ENCODE measurements at regions not wholly inside any gene's neighbourhood (a gene's known extent, or its start where the extent isn't known, plus 50 kb on each side); places are given as distances from the start of the nearest gene placed in this dataset.

GRCh38 chr1:29441916-29442668 is 205.8 kb downstream of the PTPRU start:
- Histone ChIP-seq H3K9me3 (replicated peaks; ENCODE audit: control insufficient read depth, low read depth, low read length) (no peaks in the 10 kb centered on the region), H3K4me1 (ENCODE audit: control insufficient read depth, insufficient read depth, low read length) (no peaks in the 10 kb centered on the region), H3K4me3 (ENCODE audit: low read length) (no peak overlapping the region), H3K27me3 (ENCODE audit: control insufficient read depth, insufficient read depth, low read length) (peaks cover 25% of the 10 kb centered on the region), H3K27ac (ENCODE audit: low read length) (no peak overlapping the region), H3K36me3 (ENCODE audit: control insufficient read depth, insufficient read depth, low read length) (no peaks in the 10 kb centered on the region)
- no peak for DNase-seq
- 61% methylated on average over 5 of the region's 10 CpGs for WGBS (ENCODE audit: insufficient coverage)

- Histone ChIP-seq H3K27me3 (ENCODE audit: control insufficient read depth, insufficient read depth, low read length) (peaks cover 27% of the 10 kb centered on the region), H3K36me3 (ENCODE audit: control insufficient read depth, insufficient read depth, low read length) (no peaks in the 10 kb centered on the region), H3K4me1 (ENCODE audit: control insufficient read depth, insufficient read depth, low read length) (no peaks in the 10 kb centered on the region), H3K27ac (ENCODE audit: low read length) (no peak overlapping the region), H3K9me3 (replicated peaks; ENCODE audit: control insufficient read depth, low read depth, low read length) (no peaks in the 10 kb centered on the region), H3K4me3 (ENCODE audit: low read length) (no peak overlapping the region)
- DNase-seq, result no peak
- 62% methylated on average over 4 of the region's 7 CpGs for WGBS (ENCODE audit: insufficient coverage)
Measured at GRCh38 chr1:29439615-29440014, 203.3 kb downstream of the PTPRU start.

- Histone ChIP-seq H3K27ac (ENCODE audit: low read length) (no peak overlapping the region), H3K9me3 (replicated peaks; ENCODE audit: control insufficient read depth, low read depth, low read length) (no peaks in the 10 kb centered on the region), H3K27me3 (ENCODE audit: control insufficient read depth, insufficient read depth, low read length) (peaks cover 23% of the 10 kb centered on the region), H3K4me1 (ENCODE audit: control insufficient read depth, insufficient read depth, low read length) (no peaks in the 10 kb centered on the region), H3K36me3 (ENCODE audit: control insufficient read depth, insufficient read depth, low read length) (no peaks in the 10 kb centered on the region), H3K4me3 (ENCODE audit: low read length) (no peak overlapping the region)
- WGBS (ENCODE audit: insufficient coverage), result 92% methylated on average over 3 of the region's 10 CpGs
- DNase-seq, result no peak
Measured at GRCh38 chr1:29438991-29439390, 202.7 kb downstream of the PTPRU start.

GRCh38 chr1:29437946-29438345 is 201.6 kb downstream of the PTPRU start:
- 80% methylated on average over 2 of the region's 4 CpGs for WGBS (ENCODE audit: insufficient coverage)
- Histone ChIP-seq H3K27me3 (ENCODE audit: control insufficient read depth, insufficient read depth, low read length) (peaks cover 15% of the 10 kb centered on the region), H3K4me3 (ENCODE audit: low read length) (no peak overlapping the region)

GRCh38 chr1:29436181-29436785 is 200.0 kb downstream of the PTPRU start:
- Histone ChIP-seq H3K4me3 (ENCODE audit: low read length) (no peak overlapping the region), H3K4me1 (ENCODE audit: control insufficient read depth, insufficient read depth, low read length) (no peaks in the 10 kb centered on the region), H3K36me3 (ENCODE audit: control insufficient read depth, insufficient read depth, low read length) (no peaks in the 10 kb centered on the region), H3K27ac (ENCODE audit: low read length) (no peak overlapping the region), H3K9me3 (replicated peaks; ENCODE audit: control insufficient read depth, low read depth, low read length) (no peaks in the 10 kb centered on the region), H3K27me3 (ENCODE audit: control insufficient read depth, insufficient read depth, low read length) (peaks cover 8% of the 10 kb centered on the region)
- 36% methylated on average over 4 of the region's 4 CpGs for WGBS (ENCODE audit: insufficient coverage)
- peak; percentile 57 for DNase-seq

More at GRCh38 chr1:29437946-29438345, 201.6 kb downstream of the PTPRU start:
- DNase-seq, result no peak
- no peak overlapping the region for H3K27ac ChIP-seq (ENCODE audit: low read length)
- H3K4me1 ChIP-seq (ENCODE audit: control insufficient read depth, insufficient read depth, low read length), result no peaks in the 10 kb centered on the region
- no peaks in the 10 kb centered on the region for H3K36me3 ChIP-seq (ENCODE audit: control insufficient read depth, insufficient read depth, low read length)
- no peaks in the 10 kb centered on the region for H3K9me3 ChIP-seq (replicated peaks; ENCODE audit: control insufficient read depth, low read depth, low read length)

GRCh38 chr1:29433830-29434229 is 197.5 kb downstream of the PTPRU start:
- Histone ChIP-seq H3K27ac (ENCODE audit: low read length) (no peak overlapping the region), H3K27me3 (ENCODE audit: control insufficient read depth, insufficient read depth, low read length) (peaks cover 3% of the 10 kb centered on the region), H3K4me1 (ENCODE audit: control insufficient read depth, insufficient read depth, low read length) (no peaks in the 10 kb centered on the region), H3K4me3 (ENCODE audit: low read length) (no peak overlapping the region), H3K9me3 (replicated peaks; ENCODE audit: control insufficient read depth, low read depth, low read length) (no peaks in the 10 kb centered on the region), H3K36me3 (ENCODE audit: control insufficient read depth, insufficient read depth, low read length) (no peaks in the 10 kb centered on the region)
- WGBS (ENCODE audit: insufficient coverage), result 89% methylated on average over 1 of the region's 3 CpGs
- DNase-seq, result no peak

- no peaks in the 10 kb centered on the region for H3K27me3 ChIP-seq (ENCODE audit: control insufficient read depth, insufficient read depth, low read length)
- H3K4me3 ChIP-seq (ENCODE audit: low read length), result no peak overlapping the region
- H3K27ac ChIP-seq (ENCODE audit: low read length), result no peak overlapping the region
- H3K9me3 ChIP-seq (replicated peaks; ENCODE audit: control insufficient read depth, low read depth, low read length), result no peaks in the 10 kb centered on the region
- no peak for DNase-seq
- H3K4me1 ChIP-seq (ENCODE audit: control insufficient read depth, insufficient read depth, low read length), result no peaks in the 10 kb centered on the region
- no peaks in the 10 kb centered on the region for H3K36me3 ChIP-seq (ENCODE audit: control insufficient read depth, insufficient read depth, low read length)
- WGBS (ENCODE audit: insufficient coverage), result 29% methylated on average over 1 of the region's 3 CpGs
Measured at GRCh38 chr1:29431138-29431537, 194.8 kb downstream of the PTPRU start.

GRCh38 chr1:29429656-29430055 is 193.3 kb downstream of the PTPRU start:
- Histone ChIP-seq H3K9me3 (replicated peaks; ENCODE audit: control insufficient read depth, low read depth, low read length) (no peaks in the 10 kb centered on the region), H3K4me3 (ENCODE audit: low read length) (no peak overlapping the region), H3K27me3 (ENCODE audit: control insufficient read depth, insufficient read depth, low read length) (no peaks in the 10 kb centered on the region), H3K36me3 (ENCODE audit: control insufficient read depth, insufficient read depth, low read length) (no peaks in the 10 kb centered on the region), H3K4me1 (ENCODE audit: control insufficient read depth, insufficient read depth, low read length) (no peaks in the 10 kb centered on the region), H3K27ac (ENCODE audit: low read length) (no peak overlapping the region)
- WGBS (ENCODE audit: insufficient coverage), result 50% methylated on average over 2 of the region's 2 CpGs
- DNase-seq, result no peak

GRCh38 chr1:29428997-29429396 is 192.7 kb downstream of the PTPRU start:
- Histone ChIP-seq H3K9me3 (replicated peaks; ENCODE audit: control insufficient read depth, low read depth, low read length) (no peaks in the 10 kb centered on the region), H3K36me3 (ENCODE audit: control insufficient read depth, insufficient read depth, low read length) (no peaks in the 10 kb centered on the region), H3K4me3 (ENCODE audit: low read length) (no peak overlapping the region), H3K4me1 (ENCODE audit: control insufficient read depth, insufficient read depth, low read length) (no peaks in the 10 kb centered on the region), H3K27ac (ENCODE audit: low read length) (no peak overlapping the region), H3K27me3 (ENCODE audit: control insufficient read depth, insufficient read depth, low read length) (peaks cover under 1% of the 10 kb centered on the region)
- 83% methylated on average over 1 of the region's 4 CpGs for WGBS (ENCODE audit: insufficient coverage)
- DNase-seq, result no peak

- no peaks in the 10 kb centered on the region for H3K9me3 ChIP-seq (replicated peaks; ENCODE audit: control insufficient read depth, low read depth, low read length)
- no peak for DNase-seq
- 75% methylated on average over 2 of the region's 4 CpGs for WGBS (ENCODE audit: insufficient coverage)
- H3K36me3 ChIP-seq (ENCODE audit: control insufficient read depth, insufficient read depth, low read length), result no peaks in the 10 kb centered on the region
- no peak overlapping the region for H3K4me3 ChIP-seq (ENCODE audit: low read length)
- H3K27ac ChIP-seq (ENCODE audit: low read length), result no peak overlapping the region
- H3K4me1 ChIP-seq (ENCODE audit: control insufficient read depth, insufficient read depth, low read length), result no peaks in the 10 kb centered on the region
- peaks cover 3% of the 10 kb centered on the region for H3K27me3 ChIP-seq (ENCODE audit: control insufficient read depth, insufficient read depth, low read length)
Measured at GRCh38 chr1:29428280-29428615, 191.9 kb downstream of the PTPRU start.
